Lower leg skin (tissue), 3 donors: ENCODE measurements at regions not wholly inside any gene's neighbourhood (a gene's known extent, or its start where the extent isn't known, plus 50 kb on each side); places are given as distances from the start of the nearest gene placed in this dataset.

Experiments
- POLR2A ChIP-seq, 2 donors: fragments of 450-650 bp; IDR thresholded peaks; one replicate each; pipeline ENCODE4 v1.6.1; 2016 to 2017; ENCODE audit warnings: antibody characterized with exemption in 2 of 2, mild to moderate bottlenecking in 1 of 2, moderate library complexity in 1 of 2
- TF ChIP-seq, protein P1 (sequence below), 3 donors: fragments of 450-650 bp; IDR thresholded peaks; one replicate each; pipeline ENCODE4 v1.5.1; 2016; ENCODE audit warnings: antibody characterized with exemption in 3 of 3, mild to moderate bottlenecking in 3 of 3, moderate library complexity in 2 of 3

DNA sequence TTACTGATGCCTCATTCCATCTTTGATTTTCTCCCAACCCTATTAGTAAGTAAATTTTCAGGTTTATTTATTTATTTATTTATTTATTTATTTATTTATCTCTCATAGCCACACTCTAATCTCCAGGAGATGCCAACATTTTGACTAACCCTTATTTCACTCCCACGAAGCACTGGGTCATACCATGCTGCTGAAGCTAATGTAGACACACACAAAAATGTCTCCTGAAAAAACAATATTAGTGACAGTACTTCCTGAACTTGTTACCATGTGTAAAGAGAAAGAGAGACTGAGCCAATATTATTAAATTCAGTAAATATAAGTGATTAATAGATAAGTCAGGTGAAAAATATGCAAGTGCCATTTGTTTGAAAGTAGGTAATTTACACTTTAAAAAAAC lies 402.7 kb downstream of the C4orf33 start:
- TF ChIP-seq, protein P1, sequence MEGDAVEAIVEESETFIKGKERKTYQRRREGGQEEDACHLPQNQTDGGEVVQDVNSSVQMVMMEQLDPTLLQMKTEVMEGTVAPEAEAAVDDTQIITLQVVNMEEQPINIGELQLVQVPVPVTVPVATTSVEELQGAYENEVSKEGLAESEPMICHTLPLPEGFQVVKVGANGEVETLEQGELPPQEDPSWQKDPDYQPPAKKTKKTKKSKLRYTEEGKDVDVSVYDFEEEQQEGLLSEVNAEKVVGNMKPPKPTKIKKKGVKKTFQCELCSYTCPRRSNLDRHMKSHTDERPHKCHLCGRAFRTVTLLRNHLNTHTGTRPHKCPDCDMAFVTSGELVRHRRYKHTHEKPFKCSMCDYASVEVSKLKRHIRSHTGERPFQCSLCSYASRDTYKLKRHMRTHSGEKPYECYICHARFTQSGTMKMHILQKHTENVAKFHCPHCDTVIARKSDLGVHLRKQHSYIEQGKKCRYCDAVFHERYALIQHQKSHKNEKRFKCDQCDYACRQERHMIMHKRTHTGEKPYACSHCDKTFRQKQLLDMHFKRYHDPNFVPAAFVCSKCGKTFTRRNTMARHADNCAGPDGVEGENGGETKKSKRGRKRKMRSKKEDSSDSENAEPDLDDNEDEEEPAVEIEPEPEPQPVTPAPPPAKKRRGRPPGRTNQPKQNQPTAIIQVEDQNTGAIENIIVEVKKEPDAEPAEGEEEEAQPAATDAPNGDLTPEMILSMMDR (IDR thresholded peaks at IDR 0.05) = no peak
- TF ChIP-seq POLR2A (IDR thresholded peaks at IDR 0.05) = no peak
